Loucy (cell line): ENCODE measurements at regions not wholly inside any gene's neighbourhood (a gene's known extent, or its start where the extent isn't known, plus 50 kb on each side); places are given as distances from the start of the nearest gene placed in this dataset.

Experiments
- H2AFZ ChIP-seq: fragments of 200-600 bp; sonication (generic); 2 replicates; pipeline ENCODE4 v1.6.0; 2016; ENCODE audit warnings: antibody characterized with exemption, mild to moderate bottlenecking, low read length, moderate library complexity
- H3F3A ChIP-seq: fragments of 200-600 bp; 2 replicates; pipeline ENCODE4 v1.6.0; 2016; ENCODE audit warnings: antibody characterized with exemption, low read depth, mild to moderate bottlenecking
- H3K27me3 ChIP-seq: fragments of 200-600 bp; sonication (generic); 2 replicates; pipeline ENCODE4 v1.6.1; 2014; ENCODE audit warnings: low read length, mild to moderate bottlenecking; ENCODE audit not compliant: insufficient read depth, poor library complexity, severe bottlenecking
- H3K36me3 ChIP-seq: fragments of 200-600 bp; sonication (generic); 2 replicates; pipeline ENCODE4 v1.6.1; 2016; ENCODE audit warnings: low read length; ENCODE audit not compliant: insufficient read depth
- H3K4me1 ChIP-seq: fragments of 200-600 bp; sonication (generic); 2 replicates; pipeline ENCODE4 v1.5.1; 2014; ENCODE audit warnings: low read length, mild to moderate bottlenecking; ENCODE audit not compliant: insufficient read depth, poor library complexity, severe bottlenecking
- H3K4me2 ChIP-seq: fragments of 200-600 bp; sonication (generic); 2 replicates; pipeline ENCODE4 v1.6.0; 2014; ENCODE audit warnings: antibody characterized with exemption, low read length, low read depth, mild to moderate bottlenecking; ENCODE audit not compliant: poor library complexity, severe bottlenecking
- H3K4me3 ChIP-seq: fragments of 200-600 bp; sonication (generic); 2 replicates; pipeline ENCODE4 v1.5.1; 2014; ENCODE audit warnings: low read length, mild to moderate bottlenecking, mixed read lengths; ENCODE audit not compliant: poor library complexity, severe bottlenecking
- H3K79me2 ChIP-seq: fragments of 200-600 bp; sonication (generic); 2 replicates; pipeline ENCODE4 v1.6.1; 2014; ENCODE audit warnings: low read length; ENCODE audit not compliant: insufficient read depth
- H3K9ac ChIP-seq: fragments of 200-600 bp; sonication (generic); 2 replicates; pipeline ENCODE4 v1.6.0; 2014; ENCODE audit warnings: mild to moderate bottlenecking, low read depth, low read length, moderate library complexity; ENCODE audit not compliant: poor library complexity, severe bottlenecking
- H3K9me2 ChIP-seq: fragments of 200-600 bp; sonication (generic); replicated peaks from 2 replicates; pipeline ENCODE4 v1.6.1; 2016; ENCODE audit warnings: low read depth, low read length, mixed read lengths
- H3K9me3 ChIP-seq: fragments of 200-600 bp; sonication (generic); 2 replicates; pipeline ENCODE4 v1.6.1; 2014; ENCODE audit warnings: mild to moderate bottlenecking, antibody characterized with exemption, low read length, low read depth; ENCODE audit not compliant: insufficient read depth
- H4K20me1 ChIP-seq: fragments of 200-600 bp; sonication (generic); 2 replicates; pipeline ENCODE4 v1.6.0; 2014; ENCODE audit warnings: antibody characterized with exemption, low read length, mild to moderate bottlenecking; ENCODE audit not compliant: insufficient read depth, poor library complexity, severe bottlenecking
- CTCF ChIP-seq: fragments of 200-600 bp; sonication (generic); conservative IDR thresholded peaks from 2 replicates; pipeline ENCODE4 v1.5.1; 2014; ENCODE audit warnings: mild to moderate bottlenecking, antibody characterized with exemption, low read length
- EZH2phosphoT487 ChIP-seq: fragments of 200-600 bp; IDR thresholded peaks from 2 replicates; pipeline ENCODE4 v1.6.1; 2018; ENCODE audit warnings: antibody characterized with exemption, mild to moderate bottlenecking, moderate library complexity, borderline replicate concordance

- Histone ChIP-seq H3K9me2 (no peaks in the 10 kb centered on the region), H3K79me2 (no peaks in the 10 kb centered on the region), H4K20me1 (no peaks in the 10 kb centered on the region), H3K9me3 (no peaks in the 10 kb centered on the region), H3K4me3 (no peak overlapping the region), H3K4me1 (no peaks in the 10 kb centered on the region), H3K27me3 (no peaks in the 10 kb centered on the region), H3K4me2 (no peak overlapping the region), H3K36me3 (no peaks in the 10 kb centered on the region), H3F3A (no peaks in the 10 kb centered on the region), H3K9ac (no peak overlapping the region), H2AFZ (no peak overlapping the region)
- TF ChIP-seq CTCF: no peak
- no peak for TF ChIP-seq EZH2phosphoT487
These were observed 152.3 kb downstream of the SLC6A15 start for GRCh38 chr12:84760091-84760865.

GRCh38 chr12:84757978-84758377 is 154.6 kb downstream of the SLC6A15 start:
- H3K9me2 ChIP-seq: no peaks in the 10 kb centered on the region
- H3K4me2 ChIP-seq: no peak overlapping the region
- no peaks in the 10 kb centered on the region for H3K79me2 ChIP-seq

GRCh38 chr12:84756961-84757360 is 155.6 kb downstream of the SLC6A15 start:
- H3K4me2 ChIP-seq: no peak overlapping the region

More at GRCh38 chr12:84757978-84758377, 154.6 kb downstream of the SLC6A15 start:
- Histone ChIP-seq H3K9me3 (no peaks in the 10 kb centered on the region), H2AFZ (no peak overlapping the region), H3K9ac (no peak overlapping the region), H3K36me3 (no peaks in the 10 kb centered on the region), H4K20me1 (no peaks in the 10 kb centered on the region), H3K4me1 (no peaks in the 10 kb centered on the region), H3K4me3 (no peak overlapping the region), H3F3A (no peaks in the 10 kb centered on the region), H3K27me3 (no peaks in the 10 kb centered on the region)
- TF ChIP-seq CTCF (no peak), EZH2phosphoT487 (no peak)

More at GRCh38 chr12:84756961-84757360, 155.6 kb downstream of the SLC6A15 start:
- Histone ChIP-seq H3K9me2 (no peaks in the 10 kb centered on the region), H3K79me2 (no peaks in the 10 kb centered on the region), H3K36me3 (no peaks in the 10 kb centered on the region), H4K20me1 (no peaks in the 10 kb centered on the region), H3F3A (no peaks in the 10 kb centered on the region), H3K4me1 (no peaks in the 10 kb centered on the region), H3K9ac (no peak overlapping the region), H3K27me3 (no peaks in the 10 kb centered on the region), H3K9me3 (no peaks in the 10 kb centered on the region), H2AFZ (no peak overlapping the region), H3K4me3 (no peak overlapping the region)
- TF ChIP-seq EZH2phosphoT487 (no peak), CTCF (no peak)
